Suprapubic skin (tissue), 4 donors: ENCODE measurements at regions not wholly inside any gene's neighbourhood (a gene's known extent, or its start where the extent isn't known, plus 50 kb on each side); places are given as distances from the start of the nearest gene placed in this dataset.

Experiments used
- DNase-seq, 2 donors: peaks; one replicate each; pipeline ENCODE4 v3.0.0-alpha.2; 2019; ENCODE audit warnings: low spot score in 2 of 2
- H3K27ac ChIP-seq: fragments of 200-600 bp; sonication (generic); one replicate; pipeline ENCODE4 v1.5.1; 2019
- H3K27me3 ChIP-seq: fragments of 200-600 bp; sonication (generic); one replicate; pipeline ENCODE4 v1.5.1; 2019
- H3K36me3 ChIP-seq: fragments of 200-600 bp; sonication (generic); one replicate; pipeline ENCODE4 v1.5.1; 2019
- H3K4me1 ChIP-seq: fragments of 200-600 bp; sonication (generic); one replicate; pipeline ENCODE4 v1.5.1; 2019
- H3K4me3 ChIP-seq: fragments of 200-600 bp; sonication (generic); one replicate; pipeline ENCODE4 v1.5.1; 2019; ENCODE audit warnings: mild to moderate bottlenecking
- H3K9me3 ChIP-seq: fragments of 200-600 bp; sonication (generic); one replicate; pipeline ENCODE4 v1.5.1; 2019
- CTCF ChIP-seq, 2 donors: fragments of 200-600 bp in 1 of 2; fragments of 450-650 bp in 1 of 2; sonication (generic) in 1 of 2; IDR thresholded peaks; one replicate each; pipeline ENCODE4 v1.5.1; 2016 to 2019; ENCODE audit warnings: antibody characterized with exemption in 2 of 2, mild to moderate bottlenecking in 1 of 2, moderate library complexity in 1 of 2
- EP300 ChIP-seq: sonication (generic); formaldehyde crosslinking; IDR thresholded peaks from one replicate; pipeline ENCODE4 v1.6.1; 2017; ENCODE audit warnings: antibody characterized with exemption
- POLR2A ChIP-seq, 2 donors: fragments of 450-650 bp; IDR thresholded peaks; one replicate each; pipeline ENCODE4 v1.6.1; 2017; ENCODE audit warnings: antibody characterized with exemption in 2 of 2, mild to moderate bottlenecking in 2 of 2, moderate library complexity in 2 of 2
- POLR2AphosphoS5 ChIP-seq, 3 donors: sonication (generic); formaldehyde crosslinking; IDR thresholded peaks; one replicate each; pipeline ENCODE4 v1.6.1; 2017; ENCODE audit warnings: antibody characterized with exemption in 3 of 3
- WGBS: methylation state at CpG from one replicate; pipeline ENCODE4 v1.1.5; 2018; 5-methylcytosine and 5-hydroxymethylcytosine counted together

DNA sequence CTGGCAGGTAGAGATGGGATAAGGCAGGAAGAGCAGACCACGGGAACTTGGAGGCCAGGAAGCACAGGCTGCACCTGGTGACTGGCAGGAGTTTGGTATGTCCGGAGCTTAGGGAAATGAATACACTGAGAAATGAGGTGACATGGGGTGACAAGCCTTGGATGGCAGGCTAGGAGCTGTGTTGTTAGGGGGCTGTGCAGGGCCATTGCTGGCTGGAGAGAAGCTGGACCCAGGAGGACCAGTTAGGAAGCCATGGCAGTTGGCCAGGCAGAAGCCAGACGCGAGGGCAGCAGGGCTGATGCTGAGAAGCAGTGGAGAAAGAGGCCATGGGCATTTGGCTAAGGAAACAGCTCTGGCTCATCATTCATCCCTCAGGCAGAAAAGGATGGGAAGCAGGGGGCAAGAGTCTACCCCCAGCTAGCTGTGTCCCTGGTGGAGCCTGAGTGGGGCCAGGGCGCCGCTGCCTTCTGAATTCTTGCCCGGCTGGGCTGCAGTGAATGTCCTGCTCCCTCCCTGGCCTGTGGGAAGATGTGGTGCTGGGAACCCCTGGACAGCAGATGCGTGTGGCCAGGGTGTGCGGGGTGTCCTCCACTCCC lies 255.8 kb downstream of the FAM43A start:
- DNase-seq: no peak
- TF ChIP-seq POLR2AphosphoS5 (IDR thresholded peaks at IDR 0.05) (no peak), POLR2A (IDR thresholded peaks at IDR 0.05) (no peak), EP300 (no peak), CTCF (IDR thresholded peaks at IDR 0.05) (no peak)
- Histone ChIP-seq H3K4me1 (no peaks in the 10 kb centered on the region), H3K4me3 (no peak overlapping the region), H3K27me3 (no peaks in the 10 kb centered on the region), H3K36me3 (no peaks in the 10 kb centered on the region), H3K9me3 (no peaks in the 10 kb centered on the region), H3K27ac (no peak overlapping the region)
- WGBS: 84% methylated on average over 9 of the region's 9 CpGs

- Histone ChIP-seq H3K27me3 (no peaks in the 10 kb centered on the region), H3K27ac (no peak overlapping the region), H3K9me3 (no peaks in the 10 kb centered on the region), H3K4me1 (no peaks in the 10 kb centered on the region), H3K36me3 (no peaks in the 10 kb centered on the region), H3K4me3 (no peak overlapping the region)
- 80% methylated on average over 9 of the region's 9 CpGs for WGBS
- DNase-seq: no peak
- TF ChIP-seq EP300 (no peak), CTCF (IDR thresholded peaks at IDR 0.05) (no peak)
These were observed 256.4 kb downstream of the FAM43A start for GRCh38 chr3:194941956-194942511.

GRCh38 chr3:194944526-194944925 lies 258.8 kb downstream of the FAM43A start:
- Histone ChIP-seq H3K4me3 (no peak overlapping the region), H3K27me3 (no peaks in the 10 kb centered on the region), H3K4me1 (no peaks in the 10 kb centered on the region), H3K36me3 (no peaks in the 10 kb centered on the region), H3K27ac (no peak overlapping the region), H3K9me3 (no peaks in the 10 kb centered on the region)
- TF ChIP-seq POLR2A (IDR thresholded peaks at IDR 0.05) (no peak), CTCF (IDR thresholded peaks at IDR 0.05) (no peak), EP300 (no peak), POLR2AphosphoS5 (IDR thresholded peaks at IDR 0.05) (no peak)
- no peak for DNase-seq
- WGBS: 89% methylated on average over 11 of the region's 11 CpGs

DNA sequence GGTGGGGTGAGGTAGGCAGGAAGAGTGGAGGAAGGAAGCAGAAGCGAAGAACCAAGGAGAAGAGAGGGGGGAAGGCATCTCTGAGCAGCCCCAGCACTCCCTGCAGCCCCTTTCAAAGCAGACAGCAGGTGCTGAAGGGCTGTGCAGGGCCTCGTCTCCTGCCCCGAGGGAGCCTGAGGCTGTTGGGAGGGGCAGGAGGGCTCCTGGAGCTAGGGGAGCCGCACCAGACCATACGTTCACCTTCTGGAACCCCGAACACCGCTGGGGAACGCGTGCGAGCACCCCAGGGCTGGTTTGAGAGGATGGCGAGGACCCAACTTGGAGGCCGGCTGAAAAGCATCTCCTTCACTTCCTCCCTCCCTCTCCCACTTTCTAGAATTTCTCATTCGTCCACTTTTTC lies 259.8 kb downstream of the FAM43A start:
- no peaks in the 10 kb centered on the region for H3K4me1 ChIP-seq
- no peak for DNase-seq
- H3K4me3 ChIP-seq: no peak overlapping the region
- TF ChIP-seq CTCF (IDR thresholded peaks at IDR 0.05): no peak
- no peak for TF ChIP-seq POLR2A (IDR thresholded peaks at IDR 0.05)
- no peak for TF ChIP-seq POLR2AphosphoS5 (IDR thresholded peaks at IDR 0.05)
- no peak for TF ChIP-seq EP300
- no peaks in the 10 kb centered on the region for H3K27me3 ChIP-seq
- no peaks in the 10 kb centered on the region for H3K9me3 ChIP-seq
- H3K27ac ChIP-seq: no peak overlapping the region
- no peaks in the 10 kb centered on the region for H3K36me3 ChIP-seq
- 83% methylated on average over 13 of the region's 13 CpGs for WGBS

DNA sequence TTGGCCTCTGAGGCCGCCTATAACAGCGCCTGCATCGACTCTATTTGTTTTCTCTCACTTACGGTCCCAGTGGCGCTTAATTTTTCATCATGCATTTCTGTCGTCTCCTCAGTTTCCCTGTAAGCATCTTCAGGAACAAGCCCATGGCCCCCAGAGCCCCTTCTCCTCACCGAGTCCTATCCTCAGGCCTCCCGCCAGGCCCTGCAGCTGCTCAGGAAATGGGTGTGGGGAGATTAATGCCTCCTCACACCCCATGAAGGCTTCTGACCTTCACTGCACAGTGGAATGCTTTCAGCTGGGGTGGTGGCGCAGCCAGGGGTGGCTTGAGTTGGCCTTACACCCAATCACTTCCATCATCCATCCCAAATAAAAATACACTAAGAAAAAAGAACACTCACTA lies 260.4 kb downstream of the FAM43A start:
- TF ChIP-seq POLR2AphosphoS5 (IDR thresholded peaks at IDR 0.05) (no peak), EP300 (no peak), CTCF (IDR thresholded peaks at IDR 0.05) (no peak), POLR2A (IDR thresholded peaks at IDR 0.05) (no peak)
- no peak for DNase-seq
- Histone ChIP-seq H3K27me3 (no peaks in the 10 kb centered on the region), H3K36me3 (no peaks in the 10 kb centered on the region), H3K4me3 (no peak overlapping the region), H3K9me3 (no peaks in the 10 kb centered on the region), H3K27ac (no peak overlapping the region), H3K4me1 (no peaks in the 10 kb centered on the region)
- 87% methylated on average over 9 of the region's 9 CpGs for WGBS
